Endothelial cell of umbilical vein (primary cell): ENCODE measurements at regions not wholly inside any gene's neighbourhood (a gene's known extent, or its start where the extent isn't known, plus 50 kb on each side); places are given as distances from the start of the nearest gene placed in this dataset.

Experiments used
- BruUV-seq: library from RNA; stranded (reverse); fragments of 400-500 nt; replicated peaks from 2 replicates; lab custom pipeline; 2021; lab: Mats Ljungman, UMichigan
- CTCF ChIA-PET: fragments of 300-600, 350-600 bp; sonication (Branson Sonifier 250); formaldehyde crosslinking; loops from one replicate; lab custom pipeline; 2021; ENCODE audit warnings: antibody characterized with exemption, inconsistent platforms; lab: Charles Lee
- POLR2A ChIA-PET: fragments of 300-600, 350-600 bp; sonication (Branson Sonifier 250); formaldehyde crosslinking; loops from one replicate; lab custom pipeline; 2021; ENCODE audit warnings: antibody characterized with exemption, inconsistent platforms; lab: Charles Lee
- DNase-seq: peaks from one replicate; pipeline ENCODE4 v3.0.0-alpha.2; 2011; ENCODE audit warnings: low read depth, low spot score
- FAIRE-seq: peaks from 2 replicates; lab custom pipeline; 2011; peaks lifted over from hg19 to GRCh38; lab: Jason Lieb, UNC
- H2AFZ ChIP-seq: 2 replicates; pipeline ENCODE4 v1.6.0; 2012; ENCODE audit warnings: low read depth, low read length, control low read depth, inconsistent platforms
- H3K27ac ChIP-seq: 2 replicates; pipeline ENCODE4 v1.5.1; 2011; ENCODE audit warnings: low read depth, mild to moderate bottlenecking, control low read depth, low read length, moderate library complexity; ENCODE audit not compliant: insufficient read depth
- H3K27me3 ChIP-seq, 2 experiments: 2 replicates each; pipeline versions ENCODE4 v1.6.0 to v1.6.1; 2011; ENCODE audit warnings: low read length in 2 of 2, mixed read lengths in 1 of 2; ENCODE audit not compliant: control insufficient read depth in 2 of 2, insufficient read depth in 2 of 2
- H3K36me3 ChIP-seq, 2 experiments: 2 replicates in 1 of 2; 3 replicates in 1 of 2; pipeline ENCODE4 v1.5.1; 2011; ENCODE audit warnings: low read length in 2 of 2, mild to moderate bottlenecking in 1 of 2, moderate library complexity in 1 of 2; ENCODE audit not compliant: control insufficient read depth in 2 of 2, insufficient read depth in 2 of 2; ENCODE audit errors: extremely low read depth in 1 of 2
- H3K4me1 ChIP-seq: 3 replicates; pipeline ENCODE4 v1.5.1; 2011; ENCODE audit warnings: mild to moderate bottlenecking, low read length; ENCODE audit not compliant: control insufficient read depth, insufficient read depth; ENCODE audit errors: extremely low read depth
- H3K4me2 ChIP-seq: 2 replicates; pipeline ENCODE4 v1.6.1; 2011; ENCODE audit warnings: low read length, control low read depth, mixed read lengths; ENCODE audit not compliant: insufficient read depth
- H3K4me3 ChIP-seq, 3 experiments: fragments of 200-600 bp in 1 of 3; sonication (generic), shearing (Covaris generic) in 1 of 3; replicated peaks in 1 of 3; 2 replicates each; pipeline ENCODE4 v1.5.1; 2011 to 2016; ENCODE audit warnings: control low read depth in 3 of 3, low read length in 3 of 3, mild to moderate bottlenecking in 2 of 3, inconsistent platforms in 1 of 3, low read depth in 1 of 3, moderate library complexity in 1 of 3; ENCODE audit not compliant: insufficient read depth in 1 of 3
- H3K79me2 ChIP-seq: 2 replicates; pipeline ENCODE4 v1.6.0; 2012; ENCODE audit warnings: low read length, inconsistent platforms; ENCODE audit not compliant: control insufficient read depth, insufficient read depth
- H3K9ac ChIP-seq: replicated peaks from 2 replicates; pipeline ENCODE3; 2011; ENCODE audit warnings: low read length, control low read depth; ENCODE audit not compliant: insufficient read depth; ENCODE audit errors: extremely low read depth
- H3K9me1 ChIP-seq: replicated peaks from 3 replicates; pipeline ENCODE4 v1.6.0; 2011; ENCODE audit warnings: mild to moderate bottlenecking, low read length; ENCODE audit not compliant: control insufficient read depth, insufficient read depth; ENCODE audit errors: extremely low read depth
- H3K9me3 ChIP-seq: replicated peaks from 2 replicates; pipeline ENCODE4 v1.5.1; 2012; ENCODE audit warnings: low read length, inconsistent platforms; ENCODE audit not compliant: control insufficient read depth, insufficient read depth
- H4K20me1 ChIP-seq: replicated peaks from 2 replicates; pipeline ENCODE3; 2011; ENCODE audit warnings: mild to moderate bottlenecking, low read length; ENCODE audit not compliant: control insufficient read depth, insufficient read depth; ENCODE audit errors: extremely low read depth
- EZH2 ChIP-seq: IDR thresholded peaks from 2 replicates; pipeline ENCODE4 v1.6.1; 2012; ENCODE audit warnings: borderline replicate concordance, low read depth, mild to moderate bottlenecking, moderate library complexity, low read length, inconsistent platforms; ENCODE audit not compliant: severe bottlenecking
- FOS ChIP-seq: IDR thresholded peaks from 2 replicates; pipeline ENCODE4 v1.6.1; 2011; ENCODE audit warnings: mild to moderate bottlenecking, low read length, moderate library complexity, borderline replicate concordance; ENCODE audit not compliant: insufficient read depth
- JUN ChIP-seq: IDR thresholded peaks from 2 replicates; pipeline ENCODE4 v1.6.1; 2011; ENCODE audit warnings: borderline replicate concordance, low read depth; ENCODE audit not compliant: insufficient read length, insufficient read depth
- MYC ChIP-seq: IDR thresholded peaks from one replicate; pipeline ENCODE4 v1.6.1; 2011; ENCODE audit warnings: mild to moderate bottlenecking, low read depth, low read length
- dilution Hi-C: fragments of 300-500 bp; cut with MboI; formaldehyde crosslinking; loops from one replicate; pipeline ENCODE4 v1.15.0; 2019; ENCODE audit warnings: low sequenced_read_pairs; ENCODE audit not compliant: extremely low pct_ligation_motif_present
- intact Hi-C: fragments of 100-400 bp; cut with micrococcal nuclease; formaldehyde crosslinking; loops from one replicate; pipeline ENCODE4 v1.10.0; 2022

GRCh38 chr1:118340928-118341910 is 156.2 kb upstream of the SPAG17 start:
- Histone ChIP-seq H4K20me1 (no peaks in the 10 kb centered on the region), H3K27me3 (no peaks in the 10 kb centered on the region), H3K27ac (no peak overlapping the region), H3K79me2 (no peaks in the 10 kb centered on the region), H3K4me3 (no peak overlapping the region), H3K4me2 (no peak overlapping the region), H3K9me1 (no peaks in the 10 kb centered on the region), H3K9ac (no peak overlapping the region), H3K4me1 (no peaks in the 10 kb centered on the region), H3K9me3 (no peaks in the 10 kb centered on the region), H2AFZ (no peak overlapping the region), H3K36me3 (no peaks in the 10 kb centered on the region)
- intact Hi-C loops (no loop called here), dilution Hi-C loops (no loop called here)
- TF ChIP-seq EZH2 (no peak), FOS (no peak), MYC (no peak)
- CTCF ChIA-PET = no interaction called here
- DNase-seq = no peak
- BruUV-seq = no TSS peak
- POLR2A ChIA-PET = no interaction called here
- no peak for FAIRE-seq

GRCh38 chr1:118339400-118340124 is 154.5 kb upstream of the SPAG17 start:
- TF ChIP-seq JUN (no peak), EZH2 (no peak)
- intact Hi-C loops (no loop called here), dilution Hi-C loops (no loop called here)
- H3K4me2 ChIP-seq = no peak overlapping the region
- no peak overlapping the region for H3K4me3 ChIP-seq
- no peak for DNase-seq
- H3K9me3 ChIP-seq = no peaks in the 10 kb centered on the region
- no peak for FAIRE-seq
- H2AFZ ChIP-seq = no peak overlapping the region
- no peaks in the 10 kb centered on the region for H3K9me1 ChIP-seq
- ChIA-PET CTCF (no interaction called here), POLR2A (no interaction called here)
- BruUV-seq = no TSS peak
- H4K20me1 ChIP-seq = no peaks in the 10 kb centered on the region
- H3K4me1 ChIP-seq = no peaks in the 10 kb centered on the region
- H3K27me3 ChIP-seq = no peaks in the 10 kb centered on the region
- H3K36me3 ChIP-seq = no peaks in the 10 kb centered on the region
- no peak overlapping the region for H3K27ac ChIP-seq
- H3K79me2 ChIP-seq = no peaks in the 10 kb centered on the region
- H3K9ac ChIP-seq = no peak overlapping the region
